ENCODE measurements at regions not wholly inside any gene's neighbourhood (a gene's known extent, or its start where the extent isn't known, plus 50 kb on each side); places are given as distances from the start of the nearest gene placed in this dataset.

DNA sequence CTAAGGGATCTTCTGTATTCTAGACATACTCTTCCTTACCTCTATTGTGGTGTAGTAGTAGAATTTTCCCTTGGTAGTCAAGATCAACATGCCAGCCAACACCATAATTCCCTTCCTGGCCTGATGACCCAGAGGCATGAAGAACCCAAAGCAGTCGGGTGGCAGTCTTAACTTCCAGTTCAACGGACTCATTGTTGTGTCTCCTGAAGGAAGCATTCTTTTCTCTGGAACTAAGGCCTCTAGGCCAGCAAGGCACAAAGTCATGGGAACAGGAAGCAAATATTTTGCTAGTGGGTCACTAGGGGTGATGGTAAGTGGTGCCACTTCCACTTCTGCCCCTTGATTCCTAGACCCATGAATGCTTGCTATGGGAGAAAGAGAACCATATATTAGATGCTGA, 55.2 kb upstream of the DAPK1 start:
- H2BK5ac ChIP-seq (ENCODE audit: insufficient read length, low read length): no peak overlapping the region
- TF ChIP-seq, protein P1, sequence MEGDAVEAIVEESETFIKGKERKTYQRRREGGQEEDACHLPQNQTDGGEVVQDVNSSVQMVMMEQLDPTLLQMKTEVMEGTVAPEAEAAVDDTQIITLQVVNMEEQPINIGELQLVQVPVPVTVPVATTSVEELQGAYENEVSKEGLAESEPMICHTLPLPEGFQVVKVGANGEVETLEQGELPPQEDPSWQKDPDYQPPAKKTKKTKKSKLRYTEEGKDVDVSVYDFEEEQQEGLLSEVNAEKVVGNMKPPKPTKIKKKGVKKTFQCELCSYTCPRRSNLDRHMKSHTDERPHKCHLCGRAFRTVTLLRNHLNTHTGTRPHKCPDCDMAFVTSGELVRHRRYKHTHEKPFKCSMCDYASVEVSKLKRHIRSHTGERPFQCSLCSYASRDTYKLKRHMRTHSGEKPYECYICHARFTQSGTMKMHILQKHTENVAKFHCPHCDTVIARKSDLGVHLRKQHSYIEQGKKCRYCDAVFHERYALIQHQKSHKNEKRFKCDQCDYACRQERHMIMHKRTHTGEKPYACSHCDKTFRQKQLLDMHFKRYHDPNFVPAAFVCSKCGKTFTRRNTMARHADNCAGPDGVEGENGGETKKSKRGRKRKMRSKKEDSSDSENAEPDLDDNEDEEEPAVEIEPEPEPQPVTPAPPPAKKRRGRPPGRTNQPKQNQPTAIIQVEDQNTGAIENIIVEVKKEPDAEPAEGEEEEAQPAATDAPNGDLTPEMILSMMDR (conservative IDR thresholded peaks at IDR 0.05): no peak
- 0 out of 2 replicates have a peak, but pooled peaks cover 4% of the 10 kb centered on the region for H3K4me1 ChIP-seq (ENCODE audit: insufficient read depth, low read length)
- Mint-ChIP-seq H3K27me3 (ENCODE audit: low read depth) (peaks cover 1% of the 10 kb centered on the region; the same call in 1 of the 2 replicates), H3K4me1 (peaks cover 9 to 12% of the 10 kb centered on the region in 2 experiments), H3K36me3 (ENCODE audit: insufficient read depth in 1 of 3, low read depth in 3 of 3) (no peaks in the 10 kb centered on the region; a peak in 1 of 7 replicates), H3K9me3 (no peaks in the 10 kb centered on the region), H3K27ac (no peak overlapping the region), H3K4me3 (no peak overlapping the region)
- H2AK5ac ChIP-seq (ENCODE audit: insufficient read length, low read length): no peak overlapping the region
- H4K20me1 ChIP-seq (ENCODE audit: control insufficient read depth, insufficient read depth, insufficient read length): no peaks in the 10 kb centered on the region
- DNase-seq: no peak
- H3K56ac ChIP-seq (ENCODE audit: insufficient read length, low read depth, low read length): no peak overlapping the region
- H3K4me2 ChIP-seq (ENCODE audit: insufficient read depth, insufficient read length, low read length): no peak overlapping the region
- H3K9me3 ChIP-seq (ENCODE audit: control insufficient read depth, low read depth, low read length): no peaks in the 10 kb centered on the region
- H3K18ac ChIP-seq (ENCODE audit: insufficient read length, low read depth, low read length): no peak overlapping the region
- H3K27ac ChIP-seq (ENCODE audit: insufficient read length, low read depth, low read length): no peak overlapping the region
- no peak overlapping the region for H2BK20ac ChIP-seq (ENCODE audit: low read depth, low read length, poor library complexity, severe bottlenecking)
- no peaks in the 10 kb centered on the region for H3K79me2 ChIP-seq (ENCODE audit: insufficient read depth, low read length)
- H3K79me1 ChIP-seq (ENCODE audit: insufficient read depth, low read depth, low read length, poor library complexity, severe bottlenecking): no peaks in the 10 kb centered on the region
- WGBS (ENCODE audit: extremely low coverage, insufficient read length, low lambda C conversion rate): no CpG with 5 or more reads among the region's 2 CpGs
- H3K14ac ChIP-seq (ENCODE audit: insufficient read depth, low read length): no peak overlapping the region
- no peak overlapping the region for H3K9ac ChIP-seq (ENCODE audit: extremely low read depth, insufficient read length, low read length)
- no peak overlapping the region for H4K8ac ChIP-seq (replicated peaks; ENCODE audit: insufficient read length, low read depth, low read length)
- no peak overlapping the region for H4K5ac ChIP-seq (ENCODE audit: insufficient read length, low read depth, low read length)
- H2BK15ac ChIP-seq (ENCODE audit: low read depth, low read length): no peak overlapping the region
- no peak overlapping the region for H2BK120ac ChIP-seq (ENCODE audit: low read depth, low read length, poor library complexity, severe bottlenecking)
- no peak overlapping the region for H3K23ac ChIP-seq (ENCODE audit: insufficient read length, low read depth, low read length)
- no peak overlapping the region for H2AFZ ChIP-seq (ENCODE audit: low read length)
- H2BK12ac ChIP-seq (ENCODE audit: insufficient read length, low read depth, low read length): no peak overlapping the region
- H3K4ac ChIP-seq (ENCODE audit: low read depth, low read length): no peak overlapping the region
- no peak overlapping the region for H4K91ac ChIP-seq (ENCODE audit: insufficient read length, low read depth, low read length)
- no peaks in the 10 kb centered on the region for H3K27me3 ChIP-seq (ENCODE audit: insufficient read depth, low read length)
- H3K23me2 ChIP-seq (ENCODE audit: insufficient read length, low read depth, low read length, poor library complexity, severe bottlenecking): no peaks in the 10 kb centered on the region
- no peak overlapping the region for H3T11ph ChIP-seq (ENCODE audit: low read length)
